GM21447 (cell line): ENCODE measurements at regions not wholly inside any gene's neighbourhood (a gene's known extent, or its start where the extent isn't known, plus 50 kb on each side); places are given as distances from the start of the nearest gene placed in this dataset.
"Not testable (repeated sequence)": the region's sequence is repeated elsewhere in the genome, so short reads cannot be mapped to it uniquely, and the experiment has no call there.

Experiments
- ATAC-seq: cut with Tn5 transposase; IDR thresholded peaks from one replicate; pipeline ENCODE4 v1.9.1; 2021; ENCODE audit not compliant: unreplicated experiment

GRCh38 chr15:85263842-85264440 is 116.5 kb upstream of the AKAP13 start:
- ATAC-seq, result not testable (repeated sequence)

DNA sequence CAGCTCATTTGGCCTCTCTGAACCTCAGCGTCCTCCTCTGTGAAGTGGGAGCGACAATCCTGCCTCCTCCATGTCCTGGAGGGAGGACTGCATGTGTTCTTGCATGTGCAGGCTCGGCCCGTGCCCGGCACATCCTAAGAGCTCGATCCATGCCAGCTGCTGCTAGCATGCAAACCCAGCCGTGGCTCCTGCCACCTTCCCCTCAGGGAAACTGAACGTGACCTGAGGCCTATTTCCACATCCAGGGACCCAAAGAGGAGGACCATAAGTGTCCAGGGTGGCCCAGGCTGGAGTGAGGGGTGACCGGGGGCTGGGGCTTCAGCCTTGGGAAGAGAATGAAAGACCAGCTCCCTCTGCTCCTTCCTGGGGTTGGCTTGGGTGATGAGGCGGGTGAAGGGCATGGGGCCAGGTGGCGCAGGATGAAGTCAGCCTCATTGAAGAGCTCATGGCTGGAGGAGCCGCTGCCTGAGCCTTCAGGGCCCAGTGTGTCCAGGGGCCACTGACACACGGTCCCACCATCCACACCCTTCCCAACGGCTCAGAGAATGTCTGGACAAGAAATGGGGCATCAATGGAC is 115.7 kb upstream of the AKAP13 start:
- not testable (repeated sequence) for ATAC-seq

DNA sequence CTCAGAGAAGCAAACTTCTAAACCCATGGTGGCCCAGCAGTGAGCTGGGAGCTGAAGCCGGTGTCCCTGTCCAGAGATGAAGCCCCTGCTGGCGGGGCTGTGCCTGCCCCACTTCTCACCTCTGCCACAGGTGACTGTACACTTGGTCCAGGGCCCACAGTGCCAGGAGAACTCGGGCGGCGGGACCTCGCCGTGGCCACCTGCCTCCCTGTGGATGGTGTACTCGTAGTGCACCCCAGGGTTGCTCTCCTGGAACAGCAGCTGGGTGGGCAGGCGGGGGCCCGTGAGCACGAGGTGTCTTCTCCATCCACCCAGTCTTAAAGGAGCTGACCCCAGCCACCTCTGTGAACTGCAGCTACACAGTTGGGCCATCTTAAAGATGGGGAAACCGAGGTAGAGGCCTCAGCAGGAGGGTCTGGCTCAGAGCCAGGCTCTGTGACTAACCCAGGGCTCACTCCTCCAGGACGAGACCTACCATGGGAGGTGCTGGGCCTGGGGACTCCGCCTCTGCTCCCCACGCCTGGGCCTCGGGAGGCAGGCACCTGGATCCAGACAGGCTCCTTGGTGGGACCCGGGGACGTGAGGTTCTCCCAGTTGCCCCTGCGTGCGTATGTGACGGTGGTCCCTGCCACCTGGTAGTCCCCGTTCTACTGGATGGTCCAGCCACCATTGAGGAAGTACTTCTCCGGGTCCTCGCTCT is 113.1 kb upstream of the AKAP13 start:
- ATAC-seq, result not testable (repeated sequence)

- no peak for ATAC-seq
These were observed 105.9 kb upstream of the AKAP13 start for GRCh38 chr15:85274315-85275050.

GRCh38 chr15:85276508-85276907 is 103.9 kb upstream of the AKAP13 start:
- no peak for ATAC-seq

DNA sequence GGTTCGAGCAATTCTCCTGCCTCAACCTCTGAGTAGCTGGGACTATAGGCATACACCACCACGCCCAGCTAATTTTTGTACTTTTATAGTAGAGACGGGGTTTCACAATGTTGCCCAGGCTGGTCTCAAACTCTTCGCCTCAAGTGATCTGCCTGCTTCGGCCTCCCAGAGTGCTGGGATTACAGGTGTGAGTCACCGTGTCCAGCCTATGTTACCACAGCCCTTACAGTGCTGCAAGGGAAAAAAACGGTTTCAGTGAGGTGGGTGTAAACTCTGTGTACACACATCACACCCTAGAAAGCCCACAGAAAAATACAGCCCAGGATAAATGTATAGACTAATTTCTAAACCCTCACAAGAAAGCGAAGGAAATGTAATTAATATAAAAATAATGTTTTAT is 103.5 kb upstream of the AKAP13 start:
- ATAC-seq, result no peak

- ATAC-seq, result no peak
These were observed 102.5 kb upstream of the AKAP13 start for GRCh38 chr15:85277847-85278370.

- ATAC-seq, result no peak
These were observed 100.2 kb upstream of the AKAP13 start for GRCh38 chr15:85280203-85280602.

DNA sequence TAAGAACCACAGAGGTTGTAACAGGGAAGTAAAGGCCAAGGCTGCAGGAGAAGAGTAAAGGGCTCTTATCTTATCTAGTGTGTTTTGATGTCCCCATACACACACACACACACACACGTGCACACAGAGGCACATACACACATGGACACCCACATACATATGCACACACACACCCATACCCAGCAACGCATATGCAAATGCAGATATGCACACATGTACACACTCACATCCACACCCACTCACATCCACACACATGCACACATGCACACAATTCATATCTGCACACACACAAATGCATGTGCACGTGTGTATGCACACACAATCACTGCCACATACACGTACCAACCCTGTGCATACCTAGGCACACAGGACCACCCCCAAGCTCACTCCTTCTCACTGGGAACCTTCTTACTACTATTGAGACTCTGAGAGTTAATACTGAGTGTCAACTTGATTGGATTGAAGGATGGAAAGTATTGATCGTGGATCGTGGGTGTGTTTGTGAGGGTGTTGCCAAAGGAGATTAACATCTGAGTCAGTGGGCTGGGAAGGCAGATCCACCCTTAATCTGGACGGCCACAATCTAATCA is 99.0 kb upstream of the AKAP13 start:
- no peak for ATAC-seq

- no peak for ATAC-seq
These were observed 97.8 kb upstream of the AKAP13 start for GRCh38 chr15:85282504-85283115.

- ATAC-seq, result peak; percentile 75
These were observed 96.6 kb upstream of the AKAP13 start for GRCh38 chr15:85283815-85284214.

- peak; percentile 76 for ATAC-seq
These were observed 95.9 kb upstream of the AKAP13 start for GRCh38 chr15:85284497-85284896.

- no peak for ATAC-seq
These were observed 90.6 kb upstream of the AKAP13 start for GRCh38 chr15:85289677-85290365.

DNA sequence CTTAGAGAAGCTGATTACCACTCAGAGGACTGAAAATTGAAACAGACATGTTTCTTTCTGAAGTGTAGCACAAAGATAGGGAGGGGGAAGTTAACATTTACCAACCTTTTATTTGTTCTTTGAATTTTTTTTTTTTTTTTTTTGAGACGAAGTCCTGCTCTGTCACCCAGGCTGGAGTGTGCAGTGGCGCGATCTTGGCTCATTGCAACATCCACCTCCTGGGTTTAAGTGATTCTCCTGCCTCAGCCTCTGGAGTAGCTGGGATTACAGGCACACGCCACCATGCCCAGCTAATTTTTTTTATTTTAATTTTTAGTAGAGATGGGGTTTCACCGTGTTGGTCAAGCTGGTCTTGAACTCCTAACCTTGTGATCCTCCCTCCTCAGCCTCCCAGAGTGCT is 87.8 kb upstream of the AKAP13 start:
- not testable (repeated sequence) for ATAC-seq

DNA sequence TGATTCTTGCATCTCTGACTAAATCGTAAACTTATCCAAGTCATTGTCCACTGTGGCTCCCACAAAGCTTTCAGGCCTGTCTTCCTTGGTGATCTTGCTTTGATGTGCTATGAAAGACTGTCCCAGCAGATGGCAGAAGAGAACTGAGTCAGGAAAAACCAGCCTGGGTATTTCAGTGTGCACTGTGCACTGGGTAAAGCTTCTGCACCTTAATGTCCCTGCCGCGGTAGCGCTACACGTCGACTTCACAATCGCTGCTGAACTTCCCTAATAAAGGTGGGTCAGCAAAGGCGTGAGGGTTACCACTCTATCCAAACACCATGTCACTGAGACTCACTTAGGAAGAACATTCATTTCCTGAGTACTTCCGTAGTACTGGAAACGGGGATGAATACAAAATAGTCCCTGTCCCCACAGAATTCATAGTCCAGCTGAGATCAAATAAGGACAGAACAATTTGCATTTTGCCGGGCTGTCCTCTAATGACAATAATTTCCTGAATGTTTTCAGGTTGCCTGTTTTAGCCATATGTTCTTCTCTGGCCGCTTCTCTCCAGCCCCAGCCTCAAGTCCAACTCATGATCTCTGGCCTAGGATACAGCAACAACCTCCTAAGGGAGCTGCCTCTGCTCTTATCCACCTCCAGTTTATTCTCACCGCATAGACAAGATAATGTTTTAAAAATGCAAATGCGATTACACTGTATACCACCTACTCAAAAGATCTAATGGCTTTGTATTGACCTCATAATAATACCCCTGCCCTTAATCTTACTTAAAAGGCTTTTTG is 83.6 kb upstream of the AKAP13 start:
- peak; percentile 88 for ATAC-seq

- ATAC-seq, result no peak
These were observed 82.9 kb upstream of the AKAP13 start for GRCh38 chr15:85297537-85297936.

DNA sequence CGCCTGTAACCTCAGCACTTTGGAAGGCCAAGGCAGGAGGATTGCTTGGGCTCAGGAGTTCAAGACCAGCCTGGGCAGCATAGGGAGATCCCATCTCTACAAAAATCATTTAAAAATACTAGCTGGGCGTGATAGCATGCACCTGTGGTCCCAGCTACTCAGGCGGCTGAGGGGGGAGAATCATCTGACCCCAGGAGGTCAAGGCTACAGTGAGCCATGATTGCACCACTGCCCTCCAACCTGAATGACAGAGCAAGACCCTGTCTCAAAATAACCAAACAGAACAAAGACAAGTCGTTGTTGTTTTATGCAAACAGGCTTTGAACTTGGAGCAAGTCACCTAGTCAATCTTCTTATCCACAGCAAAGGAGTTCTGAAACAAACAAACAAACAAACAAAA is 82.0 kb upstream of the AKAP13 start:
- ATAC-seq, result no peak

DNA sequence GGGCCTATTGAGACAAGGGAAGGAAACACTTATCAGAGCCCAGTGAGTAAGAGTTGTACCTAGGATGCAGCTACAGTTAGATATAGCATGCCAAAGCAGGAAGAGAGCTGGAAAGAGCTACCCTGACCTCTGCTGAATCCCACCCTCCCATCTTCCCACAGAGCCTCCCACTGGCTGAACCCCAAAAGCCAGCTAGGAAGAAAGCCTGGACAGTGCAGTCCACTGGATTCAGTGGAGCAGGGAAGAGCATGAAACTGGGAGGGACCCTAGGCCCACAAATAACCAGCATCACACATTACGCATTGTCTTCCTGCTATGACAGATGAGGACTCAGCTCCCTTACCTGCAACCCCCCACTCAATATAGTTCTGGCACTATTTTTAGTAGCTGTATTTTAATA is 81.5 kb upstream of the AKAP13 start:
- no peak for ATAC-seq

DNA sequence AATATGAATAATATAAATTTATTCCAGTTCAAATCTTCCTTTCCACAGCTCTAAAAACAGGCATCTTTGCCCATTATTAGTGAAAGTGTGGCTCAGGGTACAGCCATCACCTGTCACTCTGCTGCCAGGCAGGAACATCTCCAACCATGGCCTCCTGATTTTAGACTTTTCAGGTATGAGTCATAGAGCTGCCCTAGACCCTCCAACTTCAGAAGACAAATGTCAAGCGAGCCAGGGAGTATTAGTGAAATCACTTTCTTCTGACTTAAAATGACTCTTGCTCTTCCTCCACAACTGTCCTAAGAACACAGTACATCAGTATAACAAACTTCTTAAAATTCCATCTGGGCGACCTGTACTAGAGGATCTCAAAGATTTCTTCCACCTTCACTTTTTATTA is 78.1 kb upstream of the AKAP13 start:
- ATAC-seq, result no peak
